Prostate gland (tissue), 2 donors: ENCODE measurements at regions not wholly inside any gene's neighbourhood (a gene's known extent, or its start where the extent isn't known, plus 50 kb on each side); places are given as distances from the start of the nearest gene placed in this dataset.

Experiments
- POLR2A ChIP-seq: fragments of 450-650 bp; IDR thresholded peaks from one replicate; pipeline ENCODE4 v1.6.1; 2016; ENCODE audit warnings: antibody characterized with exemption, mild to moderate bottlenecking
- POLR2AphosphoS5 ChIP-seq: sonication (generic); formaldehyde crosslinking; IDR thresholded peaks from one replicate; pipeline ENCODE4 v1.6.1; 2017; ENCODE audit warnings: antibody characterized with exemption
- TF ChIP-seq, protein P1 (sequence below), 4 experiments: fragments of 200-600 bp in 2 of 4; fragments of 450-650 bp in 2 of 4; sonication (generic) in 2 of 4; IDR thresholded peaks; 1 replicate in 3 of 4; 2 replicates in 1 of 4; pipeline ENCODE4 v1.5.1; 2016 to 2019; ENCODE audit warnings: antibody characterized with exemption in 4 of 4, mild to moderate bottlenecking in 2 of 4, moderate library complexity in 2 of 4

DNA sequence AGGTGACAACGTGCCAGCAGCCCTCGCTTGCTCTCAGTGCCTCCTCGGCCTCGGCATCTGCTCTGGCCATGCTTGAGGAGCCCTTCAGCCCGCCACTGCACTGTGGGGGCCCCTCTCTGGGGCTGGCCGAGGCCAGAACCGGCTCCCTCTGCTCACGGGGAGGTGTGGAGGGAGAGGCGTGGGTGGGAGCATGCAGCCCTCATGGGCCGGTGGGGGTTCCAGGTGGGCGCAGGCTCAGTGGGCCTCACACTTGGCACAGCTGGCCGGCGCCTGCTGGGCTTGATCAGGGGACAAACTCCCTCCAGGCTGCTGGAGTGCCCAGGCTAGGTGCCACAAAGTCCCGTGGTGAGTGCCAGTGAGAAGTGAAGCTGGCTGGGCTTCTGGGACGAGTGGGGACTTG is 566.6 kb upstream of the ID4 start:
- TF ChIP-seq, protein P1, sequence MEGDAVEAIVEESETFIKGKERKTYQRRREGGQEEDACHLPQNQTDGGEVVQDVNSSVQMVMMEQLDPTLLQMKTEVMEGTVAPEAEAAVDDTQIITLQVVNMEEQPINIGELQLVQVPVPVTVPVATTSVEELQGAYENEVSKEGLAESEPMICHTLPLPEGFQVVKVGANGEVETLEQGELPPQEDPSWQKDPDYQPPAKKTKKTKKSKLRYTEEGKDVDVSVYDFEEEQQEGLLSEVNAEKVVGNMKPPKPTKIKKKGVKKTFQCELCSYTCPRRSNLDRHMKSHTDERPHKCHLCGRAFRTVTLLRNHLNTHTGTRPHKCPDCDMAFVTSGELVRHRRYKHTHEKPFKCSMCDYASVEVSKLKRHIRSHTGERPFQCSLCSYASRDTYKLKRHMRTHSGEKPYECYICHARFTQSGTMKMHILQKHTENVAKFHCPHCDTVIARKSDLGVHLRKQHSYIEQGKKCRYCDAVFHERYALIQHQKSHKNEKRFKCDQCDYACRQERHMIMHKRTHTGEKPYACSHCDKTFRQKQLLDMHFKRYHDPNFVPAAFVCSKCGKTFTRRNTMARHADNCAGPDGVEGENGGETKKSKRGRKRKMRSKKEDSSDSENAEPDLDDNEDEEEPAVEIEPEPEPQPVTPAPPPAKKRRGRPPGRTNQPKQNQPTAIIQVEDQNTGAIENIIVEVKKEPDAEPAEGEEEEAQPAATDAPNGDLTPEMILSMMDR (IDR thresholded peaks at IDR 0.05), result no peak
- no peak for TF ChIP-seq POLR2A
- TF ChIP-seq POLR2AphosphoS5, result no peak
